HG03280 (cell line): ENCODE measurements at regions not wholly inside any gene's neighbourhood (a gene's known extent, or its start where the extent isn't known, plus 50 kb on each side); places are given as distances from the start of the nearest gene placed in this dataset.

Experiments used
- ATAC-seq: cut with Tn5 transposase; IDR thresholded peaks from one replicate; pipeline ENCODE4 v1.9.1; 2021; ENCODE audit warnings: mild to moderate bottlenecking, moderate library complexity; ENCODE audit not compliant: unreplicated experiment

DNA sequence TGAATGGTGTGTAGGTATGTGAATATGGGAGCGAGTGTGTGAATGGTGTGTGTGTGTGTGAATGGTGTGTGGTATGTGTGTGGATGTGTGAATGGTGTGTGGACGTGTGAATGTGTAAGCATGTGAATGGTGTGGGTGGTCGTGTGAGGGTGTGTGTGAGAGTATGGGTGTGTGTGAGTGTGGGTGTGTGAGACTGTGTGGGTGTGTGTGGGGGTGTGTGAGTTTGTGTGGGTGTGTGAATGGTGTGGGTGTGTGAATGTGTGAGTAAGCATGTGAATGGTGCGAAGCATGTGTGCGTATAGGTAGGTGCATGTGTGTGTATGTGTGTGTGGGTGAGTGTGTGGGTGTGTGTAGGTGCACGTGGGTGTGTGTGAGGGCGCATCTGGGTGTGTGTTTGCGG, 160.7 kb upstream of the COBL start:
- no peak for ATAC-seq

DNA sequence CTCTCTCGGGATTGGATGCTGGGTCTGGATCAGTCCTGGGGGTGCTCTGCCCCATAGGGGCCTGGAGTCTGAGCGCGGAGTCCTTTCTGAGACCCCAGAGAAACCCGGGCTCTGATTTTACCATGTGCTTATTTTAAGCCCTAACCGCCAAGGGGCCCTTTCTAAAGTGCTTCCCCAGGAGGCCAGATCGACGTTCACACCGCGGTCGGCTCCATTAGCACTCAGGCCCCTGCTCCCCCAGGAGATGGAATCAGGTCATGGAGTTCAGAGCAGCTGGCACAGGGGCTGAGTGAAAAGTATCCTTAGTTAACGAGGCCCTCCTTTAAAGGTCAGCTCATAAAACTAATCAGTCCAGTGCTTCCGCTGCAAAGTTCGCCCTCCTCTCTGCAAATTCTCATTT, 159.4 kb upstream of the COBL start:
- ATAC-seq, result no peak

DNA sequence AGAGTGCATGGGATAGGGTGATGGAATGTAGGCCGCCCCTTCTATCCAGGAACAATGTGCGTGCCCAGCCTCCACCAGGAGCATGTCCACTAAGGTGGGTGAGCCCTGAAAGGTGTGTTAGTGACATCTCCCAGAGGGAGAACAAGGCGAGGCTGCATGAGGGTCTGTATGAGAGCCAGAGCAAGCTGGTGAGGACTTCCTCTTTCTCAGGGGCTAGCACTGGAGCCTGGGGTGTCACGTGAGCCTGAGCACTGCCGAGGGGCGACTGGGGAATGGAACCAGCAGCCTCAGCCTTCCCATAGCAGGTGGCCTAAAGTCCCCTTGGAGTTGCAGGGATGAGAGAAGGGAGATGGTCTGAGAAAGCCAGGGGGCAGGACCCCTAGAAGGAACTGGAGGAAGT, 156.3 kb upstream of the COBL start:
- ATAC-seq, result no peak

DNA sequence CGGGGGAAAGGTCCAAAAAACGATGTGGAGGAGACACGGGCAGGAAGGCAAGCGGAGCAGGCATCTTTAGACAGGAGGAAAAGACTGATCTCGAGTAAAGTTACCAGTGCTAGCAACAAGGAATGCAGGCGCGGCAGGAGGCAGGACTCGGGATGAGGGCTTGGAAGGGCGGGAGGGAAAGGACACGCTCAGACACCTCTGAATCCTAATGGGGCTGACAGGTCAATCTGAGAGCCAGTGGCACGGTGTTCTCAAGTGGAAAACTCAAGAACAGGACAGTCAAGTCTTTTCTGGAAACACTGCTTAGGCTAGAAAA, 155.3 kb upstream of the COBL start:
- ATAC-seq, result no peak

DNA sequence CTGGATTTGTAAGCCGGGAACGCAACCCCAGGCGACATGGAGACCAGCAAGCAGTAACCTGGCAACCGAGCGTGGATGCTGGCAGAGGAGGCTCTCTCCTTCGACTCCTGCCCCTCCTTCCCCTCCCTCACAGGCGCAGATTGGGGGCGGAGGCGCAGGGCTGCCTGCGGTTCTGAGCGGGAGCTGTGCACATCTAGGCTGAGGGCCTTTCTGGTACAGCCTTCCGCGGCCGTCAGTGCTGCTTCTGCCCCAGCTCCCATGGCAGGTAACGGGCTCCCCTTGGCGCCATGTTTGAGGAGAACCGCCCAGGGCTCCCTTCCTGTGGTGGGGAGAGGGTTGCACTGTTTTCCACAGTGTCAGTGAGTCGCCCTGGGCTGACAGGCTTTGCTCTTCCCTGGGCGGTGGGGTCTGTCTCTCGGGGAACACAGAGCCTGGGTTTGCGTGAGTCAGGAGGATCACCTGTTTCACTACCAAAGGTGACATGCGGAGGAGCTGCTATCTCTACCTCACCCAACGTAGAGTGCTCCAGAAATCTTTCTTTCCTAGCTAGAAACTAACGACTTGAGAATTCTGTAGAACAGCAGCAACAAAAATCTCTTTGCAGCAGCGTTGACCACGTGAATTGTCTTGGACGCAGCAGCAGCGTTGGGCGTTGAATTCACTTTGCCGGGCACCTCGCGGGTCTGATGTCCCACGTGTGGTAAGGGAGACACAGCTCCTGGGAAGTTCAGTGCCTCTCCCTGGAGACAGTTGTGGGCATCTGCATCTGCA, 154.8 kb upstream of the COBL start:
- ATAC-seq, result no peak

DNA sequence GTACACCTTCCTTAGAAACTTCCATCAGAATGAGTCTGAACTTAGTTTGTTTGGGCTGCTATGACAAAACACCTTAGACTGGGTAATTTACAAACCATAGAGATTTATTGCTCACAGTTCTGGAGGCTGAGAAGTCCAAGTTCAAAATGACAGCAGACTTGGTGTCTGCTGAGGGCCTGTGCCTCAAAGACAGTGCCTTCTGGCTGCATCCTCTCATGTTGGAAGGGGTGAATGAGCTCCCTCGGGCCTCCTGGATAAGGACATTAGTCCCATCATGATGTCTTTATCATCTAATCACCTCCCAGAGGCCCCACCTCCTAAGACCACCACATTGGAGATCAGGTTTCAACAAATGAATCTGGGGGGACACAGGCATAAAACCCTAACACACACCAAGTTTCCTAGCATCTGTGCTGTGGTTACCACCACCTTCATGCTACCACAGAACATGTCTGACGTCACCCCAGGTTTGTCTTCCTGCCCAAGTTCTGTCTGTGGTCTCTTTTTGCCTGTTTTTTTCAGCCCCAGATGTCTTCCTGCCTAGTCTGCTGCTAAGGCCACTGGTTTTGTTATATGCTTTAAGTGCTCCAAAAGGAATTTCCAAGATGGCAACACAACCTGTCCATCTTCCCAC, 150.9 kb upstream of the COBL start:
- no peak for ATAC-seq

DNA sequence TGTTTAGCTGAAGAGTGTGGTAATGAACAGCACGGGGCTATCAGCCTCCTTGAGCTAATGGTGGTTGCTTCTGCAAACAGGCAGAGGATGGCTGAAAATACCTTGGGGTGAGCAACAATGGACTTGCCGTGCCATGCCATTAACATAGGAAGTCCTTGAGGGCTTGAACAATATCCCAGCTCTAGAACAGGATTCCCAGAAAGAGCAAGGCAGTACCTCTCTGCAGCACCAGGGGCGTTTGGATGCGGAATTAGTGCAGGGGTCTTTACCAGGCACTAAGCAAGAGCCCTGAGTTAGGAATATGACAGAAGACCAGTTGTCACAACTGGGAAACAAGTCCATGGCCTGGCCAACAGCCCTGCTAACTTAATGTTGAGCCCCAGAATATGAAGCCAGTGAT, 143.2 kb upstream of the COBL start:
- no peak for ATAC-seq

DNA sequence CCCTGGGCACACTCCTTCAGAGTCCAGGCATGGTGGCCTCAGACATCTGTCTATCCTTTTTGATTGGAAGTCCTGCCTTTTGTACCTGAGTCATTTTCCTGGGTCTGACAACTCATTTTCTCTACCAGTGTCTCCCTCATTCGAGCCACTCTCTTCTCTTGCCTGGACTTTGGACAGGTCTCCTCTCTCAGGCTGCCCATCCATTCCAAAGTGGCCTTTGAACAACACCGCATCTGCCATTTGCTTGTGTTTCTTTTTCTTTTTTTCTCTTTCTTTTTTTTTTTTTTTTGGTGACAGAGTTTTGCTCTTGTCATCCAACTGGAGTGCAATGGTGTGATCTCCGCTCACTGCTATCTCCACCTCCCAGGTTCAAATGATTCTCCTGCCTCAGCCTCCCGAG, 142.1 kb upstream of the COBL start:
- ATAC-seq, result no peak

DNA sequence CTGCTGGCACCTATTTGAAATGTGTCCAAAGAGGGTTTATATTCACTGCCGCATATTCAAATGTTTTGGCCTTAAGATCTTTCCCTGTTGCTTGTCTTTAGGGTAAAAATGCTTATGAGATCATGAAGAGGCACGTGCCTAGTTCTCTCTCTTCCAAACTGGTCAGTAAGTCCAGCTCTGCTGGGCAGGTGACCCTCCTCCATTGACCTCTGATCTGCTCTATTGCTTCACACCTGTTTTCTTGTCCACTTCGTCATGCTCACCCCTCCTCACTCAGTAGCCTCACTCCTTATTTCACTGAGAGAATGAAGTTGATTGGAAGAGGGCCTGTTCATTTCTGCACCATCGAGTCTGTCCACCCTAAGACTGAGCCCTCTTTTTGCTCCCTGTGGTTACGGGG, 140.5 kb upstream of the COBL start:
- ATAC-seq, result no peak

DNA sequence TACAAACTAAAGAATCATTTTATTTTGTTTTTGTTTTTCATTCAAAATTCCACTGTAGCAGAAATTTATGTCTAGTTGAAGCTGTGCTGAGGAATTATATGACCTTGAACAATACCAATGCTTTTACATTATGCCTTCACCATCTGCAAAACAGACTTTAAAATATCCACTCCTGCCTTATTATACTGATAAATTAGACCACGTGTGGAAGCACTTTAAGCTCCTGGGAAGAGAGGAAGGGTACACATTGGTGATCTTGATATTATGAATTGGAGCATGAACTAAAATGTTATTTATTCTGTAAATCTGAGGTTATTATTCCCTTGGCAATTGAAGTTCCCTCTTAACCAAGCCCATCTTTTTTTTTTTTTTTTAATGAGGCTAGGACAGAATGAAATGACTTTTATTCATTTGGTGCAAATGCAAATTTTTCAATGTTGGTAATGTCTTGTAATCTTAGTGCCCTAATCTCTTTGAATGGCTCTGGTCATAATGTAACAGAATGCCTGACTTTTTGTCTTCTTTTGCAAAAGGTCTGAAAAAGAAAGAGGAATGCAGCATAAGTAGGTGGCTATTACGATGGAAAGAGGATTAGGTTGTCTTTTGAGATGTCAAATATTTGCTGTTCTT, 139.9 kb upstream of the COBL start:
- ATAC-seq, result no peak

DNA sequence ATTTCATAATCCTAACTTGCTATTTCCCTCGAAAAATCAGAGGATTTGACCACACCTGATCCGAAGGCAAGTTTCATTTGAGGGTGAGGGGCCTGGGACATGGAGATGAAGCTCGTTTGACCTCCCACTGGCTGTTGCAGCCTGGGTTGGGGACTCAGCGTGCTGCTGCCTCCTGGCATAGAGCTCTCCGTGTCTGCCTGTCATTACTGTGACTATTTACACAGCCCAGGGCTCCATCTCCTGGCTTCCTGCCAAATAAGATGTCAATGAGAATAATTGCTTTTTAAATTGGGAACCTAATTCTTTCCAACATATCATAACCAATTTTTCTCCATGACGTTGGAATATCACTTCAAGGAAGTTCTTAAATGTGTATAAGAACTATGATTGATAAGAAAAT, 139.3 kb upstream of the COBL start:
- ATAC-seq, result no peak

DNA sequence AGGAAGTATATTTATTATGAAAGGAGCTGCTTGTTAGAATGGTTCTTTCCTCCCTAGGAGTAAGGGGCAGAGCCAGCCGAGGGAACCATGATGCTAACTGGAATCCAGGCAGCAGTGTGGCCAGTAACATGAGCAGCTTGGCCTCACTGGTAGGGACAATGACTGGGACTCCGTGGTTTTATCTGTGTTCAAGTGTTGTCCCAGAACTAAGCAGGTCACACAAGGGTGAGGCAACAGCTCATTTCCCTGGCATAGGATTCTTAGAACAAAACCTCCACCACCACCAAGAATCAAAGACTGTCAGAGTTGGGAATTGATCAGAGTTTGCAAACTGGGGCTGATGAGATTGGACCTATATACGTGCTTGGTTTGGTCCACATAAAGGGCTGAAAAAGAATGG, 138.9 kb upstream of the COBL start:
- no peak for ATAC-seq

DNA sequence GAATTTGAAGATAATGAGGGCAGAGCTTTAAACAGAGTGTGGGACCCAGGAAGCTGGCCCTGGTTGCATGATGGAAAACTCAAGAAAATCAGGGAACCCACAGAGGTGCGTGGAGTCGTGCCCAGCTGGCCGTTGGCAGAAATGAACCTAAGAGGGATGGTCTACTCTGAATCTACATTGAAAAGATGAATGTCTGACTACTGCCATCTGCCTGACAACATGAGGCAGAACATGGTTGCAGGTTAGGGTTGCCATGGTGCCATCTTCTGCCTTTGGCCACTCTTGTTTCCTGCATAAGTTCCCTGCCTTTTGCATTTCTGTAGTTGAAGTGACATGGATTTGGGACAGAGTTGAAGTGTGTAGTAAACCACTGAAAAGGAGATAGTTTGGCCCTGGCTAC, 138.5 kb upstream of the COBL start:
- ATAC-seq, result no peak

DNA sequence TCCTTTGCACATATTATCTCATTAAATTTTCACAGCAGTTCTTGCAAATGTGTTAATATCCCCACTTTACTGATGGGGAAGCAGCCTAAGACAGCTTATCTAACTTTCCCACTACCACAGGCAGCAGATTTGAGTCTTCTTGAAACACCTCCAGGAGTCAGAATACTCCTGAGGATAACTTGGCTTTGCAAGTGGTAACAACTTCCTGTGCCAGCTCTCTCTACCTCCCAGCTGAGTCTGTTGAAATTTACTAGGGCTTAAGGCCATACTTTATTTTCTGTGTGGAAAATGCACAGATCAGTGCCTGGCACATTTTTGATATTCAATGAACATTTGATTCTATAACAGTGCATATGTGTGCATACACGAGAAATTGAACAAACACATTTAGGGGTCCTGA, 136.1 kb upstream of the COBL start:
- no peak for ATAC-seq

DNA sequence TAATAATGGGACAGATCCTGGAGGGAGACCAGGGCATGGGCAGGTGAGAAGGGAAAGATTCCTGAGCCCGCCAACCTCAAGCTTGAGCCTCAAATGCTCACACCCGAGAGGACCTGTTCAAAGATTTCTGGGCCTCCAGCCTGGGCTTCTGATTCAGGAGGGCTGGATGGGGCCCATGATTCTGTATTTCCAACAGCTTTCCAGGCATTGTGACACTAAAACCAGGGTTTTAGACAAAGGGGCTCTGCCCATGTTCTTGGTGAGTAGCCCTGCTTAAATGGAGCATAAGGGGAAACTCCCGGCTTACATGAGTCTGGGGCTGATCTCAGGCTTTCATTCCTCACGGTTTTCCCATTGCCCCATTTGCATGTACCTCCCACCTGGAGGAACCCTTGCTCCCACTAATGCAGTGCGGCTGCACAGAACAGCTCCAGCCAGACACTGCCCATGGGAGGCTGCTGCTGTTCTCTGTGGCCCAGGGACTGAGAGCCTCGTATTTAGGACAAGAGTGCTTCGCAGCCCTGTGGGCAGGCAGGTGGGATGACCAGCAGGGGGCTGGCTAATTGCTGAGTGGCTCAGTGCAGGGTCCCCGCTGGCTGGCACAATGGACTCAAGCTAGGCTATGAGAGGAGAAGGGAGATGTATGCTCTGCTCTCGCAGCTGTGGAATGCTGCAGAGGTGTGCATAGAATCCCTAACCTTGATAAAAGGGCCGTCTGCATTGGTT, 135.3 kb upstream of the COBL start:
- no peak for ATAC-seq

DNA sequence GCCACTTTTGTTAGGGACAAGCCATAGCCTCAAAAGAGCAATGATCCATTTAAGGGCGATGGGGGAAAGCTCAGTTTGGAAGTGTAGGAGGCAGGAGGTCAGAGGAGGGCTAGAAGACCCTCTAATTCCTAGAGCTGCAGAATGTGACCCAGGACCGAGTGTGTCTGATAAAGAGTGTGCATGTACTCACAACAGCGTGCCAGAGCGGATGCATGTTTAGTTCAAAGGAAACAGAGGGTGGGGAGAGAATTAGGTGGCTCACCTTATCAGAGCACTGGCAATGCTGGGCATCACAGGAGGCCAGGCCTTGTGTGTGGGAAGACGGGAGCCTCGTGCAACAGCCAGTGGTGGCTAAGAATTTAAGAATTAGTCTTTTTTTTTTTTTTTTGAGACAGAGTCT, 133.9 kb upstream of the COBL start:
- ATAC-seq, result no peak

DNA sequence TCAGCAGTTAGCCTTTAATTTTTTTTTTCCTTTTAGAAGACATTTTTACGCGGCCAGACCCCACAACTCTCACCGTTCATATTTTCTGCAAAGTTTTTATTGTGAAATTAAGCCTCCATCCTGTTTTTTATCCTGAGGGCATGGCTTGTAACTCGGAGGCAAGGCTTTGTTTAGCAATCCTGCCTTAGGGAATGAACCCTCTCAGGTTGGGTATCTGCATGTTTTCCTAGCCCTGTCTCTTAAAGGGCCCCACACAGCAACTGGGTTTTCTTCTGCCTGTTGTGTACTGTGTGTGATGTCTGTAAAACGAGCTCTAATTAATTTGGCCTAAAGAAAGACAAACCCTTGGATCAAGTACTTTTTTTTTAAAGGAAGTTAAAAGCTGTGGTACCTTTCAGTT, 130.2 kb upstream of the COBL start:
- ATAC-seq, result no peak

DNA sequence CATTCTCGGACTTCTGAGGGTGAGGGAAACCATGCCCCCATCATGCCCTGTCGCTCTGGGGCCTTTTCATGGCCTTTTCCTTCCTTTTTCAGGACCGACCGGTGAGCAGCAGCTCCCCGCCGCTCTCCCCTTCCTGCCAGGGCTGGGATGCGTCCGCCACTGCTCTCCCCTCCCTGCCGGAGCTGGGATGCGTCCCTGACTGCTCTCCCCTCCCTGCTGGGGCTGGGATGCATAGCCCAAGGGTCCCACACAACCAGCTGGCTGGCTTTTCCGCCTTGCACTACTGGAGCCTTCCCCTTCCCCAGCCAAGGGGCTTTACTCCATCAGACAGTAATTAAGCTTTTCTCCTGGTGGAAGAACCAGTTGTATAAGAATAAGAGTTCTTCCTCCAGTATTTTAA, 129.7 kb upstream of the COBL start:
- no peak for ATAC-seq

DNA sequence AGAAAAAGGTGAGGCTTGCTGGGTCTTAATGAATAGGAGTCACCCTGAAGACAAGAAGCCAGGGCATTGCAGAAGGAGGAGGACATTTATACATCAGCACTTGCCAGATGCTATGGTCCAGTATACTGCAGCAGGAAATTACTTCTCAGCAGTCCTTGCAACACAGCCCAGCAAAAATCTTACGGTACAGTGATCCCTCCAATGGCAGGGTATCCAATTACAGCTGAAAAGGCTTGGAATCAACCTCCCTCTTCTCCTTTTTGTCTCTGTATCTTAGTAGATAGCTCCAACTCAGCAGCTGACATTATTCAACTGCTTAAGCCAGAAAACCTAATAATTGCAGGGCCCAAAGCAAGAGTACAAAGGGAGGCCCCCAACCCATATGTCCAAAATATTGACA, 128.3 kb upstream of the COBL start:
- no peak for ATAC-seq

DNA sequence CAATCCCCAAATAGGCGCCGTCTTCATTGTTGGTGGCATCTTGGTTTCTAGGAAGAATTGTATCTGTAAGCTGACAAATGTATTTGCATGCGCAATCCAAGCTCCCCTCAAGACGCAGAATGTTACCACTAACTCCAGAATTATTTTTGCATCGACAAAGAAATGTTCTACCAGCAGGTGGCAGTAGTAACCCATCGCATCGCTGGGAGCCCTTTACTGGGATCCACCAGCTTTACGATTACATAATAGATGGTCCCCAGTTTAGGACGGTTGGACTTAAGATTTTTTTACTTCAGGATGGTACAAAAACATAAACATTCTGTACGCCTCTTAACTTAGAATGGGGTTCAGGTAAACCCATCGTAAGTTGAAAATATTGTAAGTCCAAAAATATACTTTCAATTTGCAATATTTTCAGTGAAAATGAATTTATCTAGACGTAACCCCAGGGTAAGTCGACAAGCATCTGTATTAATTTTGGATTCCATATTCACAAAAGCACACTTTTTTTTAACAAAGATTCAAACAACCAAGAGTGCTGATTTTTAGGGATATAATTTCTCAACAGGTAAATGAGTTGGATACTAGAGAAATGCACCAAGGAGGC, 114.0 kb upstream of the COBL start:
- ATAC-seq, result no peak

DNA sequence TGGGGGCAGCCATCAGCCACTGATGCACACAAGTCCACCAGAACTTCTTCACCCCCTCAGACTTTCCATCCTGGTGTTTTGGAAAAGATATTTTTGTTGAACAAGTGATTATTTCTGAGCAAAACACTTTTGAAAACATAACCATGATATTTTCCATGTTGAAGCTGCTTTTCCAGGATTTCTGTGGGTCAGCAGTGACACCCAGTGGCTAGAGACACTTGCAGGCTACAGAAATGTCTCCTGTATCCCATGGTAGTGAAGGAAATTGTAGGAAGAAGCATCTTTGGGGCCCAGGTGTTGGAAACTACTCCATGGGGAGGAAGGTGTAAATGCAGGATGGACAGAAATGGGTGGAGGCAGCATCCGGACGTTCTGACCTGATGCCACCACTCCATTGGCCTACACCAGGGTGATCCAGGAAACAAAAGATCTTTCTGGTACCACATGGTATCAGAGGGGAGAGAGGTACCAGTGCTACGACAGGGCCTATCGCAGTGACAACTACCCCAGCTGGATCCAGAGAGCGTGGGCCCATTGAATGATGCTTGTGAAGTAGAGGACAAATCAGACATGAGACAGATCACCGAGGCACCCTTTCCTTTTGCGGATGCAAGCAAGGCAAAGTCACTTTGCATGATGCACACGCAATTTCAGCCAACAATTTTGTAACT, 111.7 kb upstream of the COBL start:
- ATAC-seq, result no peak
